GM12892 (cell line): ENCODE measurements at regions not wholly inside any gene's neighbourhood (a gene's known extent, or its start where the extent isn't known, plus 50 kb on each side); places are given as distances from the start of the nearest gene placed in this dataset.

Experiments used
- POLR2A ChIP-seq: IDR thresholded peaks from 2 replicates; pipeline ENCODE4 v1.6.1; 2011; ENCODE audit warnings: low read depth, low read length, control low read depth
- POLR2AphosphoS5 ChIP-seq: IDR thresholded peaks from 2 replicates; pipeline ENCODE4 v1.6.1; 2011; ENCODE audit warnings: low read depth, low read length, control low read depth

DNA sequence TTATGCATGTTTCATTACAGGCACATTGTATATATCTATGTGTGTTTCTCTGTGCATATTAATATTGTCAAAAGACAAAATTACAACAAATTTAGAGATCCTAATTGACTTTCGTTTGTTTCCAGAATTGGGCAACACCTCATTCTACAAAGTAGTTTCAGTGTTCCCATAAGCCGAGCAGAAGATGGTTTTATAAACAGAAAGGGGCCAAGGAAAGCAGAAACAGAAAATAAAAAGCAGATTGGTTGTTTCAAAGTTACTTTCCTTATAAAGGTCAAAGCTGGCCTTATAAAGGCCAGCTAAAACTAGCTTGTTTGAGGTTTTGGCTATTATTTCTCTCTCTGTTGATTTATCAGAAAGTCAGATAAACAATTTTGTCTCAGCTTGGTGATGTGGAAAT is 116.2 kb upstream of the FGGY start:
- TF ChIP-seq POLR2AphosphoS5 (no peak), POLR2A (no peak)
